ENCODE measurements at regions not wholly inside any gene's neighbourhood (a gene's known extent, or its start where the extent isn't known, plus 50 kb on each side); places are given as distances from the start of the nearest gene placed in this dataset.
"Not testable (repeated sequence)": the region's sequence is repeated elsewhere in the genome, so short reads cannot be mapped to it uniquely, and the experiment has no call there.

DNA sequence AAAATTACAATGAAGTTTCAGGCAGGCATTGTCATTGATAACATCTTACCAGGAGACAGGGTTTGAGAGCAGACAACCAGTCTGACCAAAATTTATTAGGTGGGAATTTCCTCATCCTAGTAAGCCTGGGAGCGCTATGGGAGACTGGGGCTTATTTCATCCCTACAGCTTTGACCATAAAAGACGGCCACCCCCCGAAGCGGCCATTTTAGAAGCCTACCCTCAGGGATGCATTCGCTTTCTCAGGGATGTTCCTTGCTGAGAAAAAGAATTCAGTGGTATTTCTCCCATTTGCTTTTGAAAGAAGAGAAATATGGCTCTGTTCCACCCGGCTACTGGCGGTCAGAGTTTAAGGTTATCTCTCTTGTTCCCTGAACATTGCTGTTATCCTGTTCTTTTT lies 218.4 kb downstream of the PRELID2 start:
- H3K9me3 ChIP-seq (replicated peaks; ENCODE audit: control insufficient read depth, insufficient read depth, low read depth, low read length); POLR2A ChIA-PET; H3K4me2 ChIP-seq (ENCODE audit: insufficient read depth, low read length); H3K36me3 ChIP-seq (ENCODE audit: control insufficient read depth, insufficient read depth, low read length); DNase-seq (ENCODE audit: extremely low read depth in 1 of 4, low spot score in 3 of 4); CTCF ChIA-PET (ENCODE audit: low intra/inter-chr PET ratio); ATAC-seq; H3K9me1 ChIP-seq (ENCODE audit: control insufficient read depth, insufficient read depth, low read length); H3K4me1 ChIP-seq (replicated peaks in 1 of 2; ENCODE audit: control insufficient read depth in 2 of 2, insufficient read depth in 2 of 2, low read length in 2 of 2); H3K27me3 ChIP-seq (ENCODE audit: control insufficient read depth in 2 of 2, insufficient read depth in 2 of 2, low read length in 2 of 2); intact Hi-C loops (cut with micrococcal nuclease); H3K27ac ChIP-seq (ENCODE audit: extremely low read depth, low read depth, low read length); H4K20me1 ChIP-seq (replicated peaks; ENCODE audit: control insufficient read depth, insufficient read depth, low read length); FAIRE-seq; H2AFZ ChIP-seq (ENCODE audit: low read depth, low read length); H3K9ac ChIP-seq (ENCODE audit: insufficient read depth in 1 of 2, low read depth in 2 of 2, low read length in 2 of 2); H3K79me2 ChIP-seq (ENCODE audit: control insufficient read depth, insufficient read depth, low read length); BruUV-seq (replicated peaks); H3K4me3 ChIP-seq; in situ Hi-C loops (cut with MboI): not testable (repeated sequence)
- 58% methylated on average over 7 of the region's 7 CpGs for WGBS (ENCODE audit: insufficient coverage, low coverage, missing lambda C conversion rate)

DNA sequence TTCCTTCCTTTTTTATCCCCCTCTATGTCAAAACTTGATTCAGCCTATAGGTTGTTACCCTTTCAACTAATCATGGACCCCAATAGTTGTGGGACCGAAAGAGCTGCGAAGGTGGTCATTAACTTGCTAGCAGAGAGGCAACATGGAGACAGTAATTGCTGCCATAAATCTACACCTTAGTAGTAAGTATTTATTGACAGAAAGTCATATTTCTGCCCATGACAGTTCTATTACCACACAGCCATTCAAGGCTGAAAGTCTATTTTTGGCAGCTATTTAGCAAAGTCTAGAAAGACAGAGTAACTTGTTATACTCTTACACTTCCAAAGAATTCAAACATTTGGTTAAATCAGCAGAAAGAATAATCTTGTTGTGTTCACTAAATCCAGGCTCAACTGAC lies 236.2 kb downstream of the PRELID2 start:
- Histone ChIP-seq H3K4me1 (replicated peaks in 1 of 2; ENCODE audit: control insufficient read depth in 2 of 2, insufficient read depth in 2 of 2, low read length in 2 of 2) (no peaks in the 10 kb centered on the region), H3K4me2 (ENCODE audit: insufficient read depth, low read length) (no peak overlapping the region), H4K20me1 (replicated peaks; ENCODE audit: control insufficient read depth, insufficient read depth, low read length) (no peaks in the 10 kb centered on the region), H3K9me1 (ENCODE audit: control insufficient read depth, insufficient read depth, low read length) (no peaks in the 10 kb centered on the region), H3K9ac (ENCODE audit: insufficient read depth in 1 of 2, low read depth in 2 of 2, low read length in 2 of 2) (no peak overlapping the region), H3K36me3 (ENCODE audit: control insufficient read depth, insufficient read depth, low read length) (no peaks in the 10 kb centered on the region), H3K9me3 (replicated peaks; ENCODE audit: control insufficient read depth, insufficient read depth, low read depth, low read length) (no peaks in the 10 kb centered on the region), H3K27ac (ENCODE audit: extremely low read depth, low read depth, low read length) (no peak overlapping the region), H3K79me2 (ENCODE audit: control insufficient read depth, insufficient read depth, low read length) (no peaks in the 10 kb centered on the region), H3K27me3 (ENCODE audit: control insufficient read depth in 2 of 2, insufficient read depth in 2 of 2, low read length in 2 of 2) (no peaks in the 10 kb centered on the region), H2AFZ (ENCODE audit: low read depth, low read length) (no peak overlapping the region), H3K4me3 (no peak overlapping the region)
- intact Hi-C loops (cut with micrococcal nuclease) = no loop called here
- WGBS (ENCODE audit: insufficient coverage, low coverage, missing lambda C conversion rate) = 21% methylated on average over 2 of the region's 2 CpGs
- no peak for TF ChIP-seq CHCHD3 (CRISPR knock-in tag; IDR thresholded peaks at IDR 0.05)
- no peak for TF ChIP-seq SIN3B (IDR thresholded peaks at IDR 0.05; ENCODE audit: low read depth)
- TF ChIP-seq ZNF354B (CRISPR knock-in tag; IDR thresholded peaks at IDR 0.05) = no peak
- no peak for TF ChIP-seq PURB (CRISPR knock-in tag; IDR thresholded peaks at IDR 0.05; ENCODE audit: low read depth)
- no peak for TF ChIP-seq BHLHE40 (IDR thresholded peaks at IDR 0.05; ENCODE audit: low read length)
- TF ChIP-seq, protein P1, sequence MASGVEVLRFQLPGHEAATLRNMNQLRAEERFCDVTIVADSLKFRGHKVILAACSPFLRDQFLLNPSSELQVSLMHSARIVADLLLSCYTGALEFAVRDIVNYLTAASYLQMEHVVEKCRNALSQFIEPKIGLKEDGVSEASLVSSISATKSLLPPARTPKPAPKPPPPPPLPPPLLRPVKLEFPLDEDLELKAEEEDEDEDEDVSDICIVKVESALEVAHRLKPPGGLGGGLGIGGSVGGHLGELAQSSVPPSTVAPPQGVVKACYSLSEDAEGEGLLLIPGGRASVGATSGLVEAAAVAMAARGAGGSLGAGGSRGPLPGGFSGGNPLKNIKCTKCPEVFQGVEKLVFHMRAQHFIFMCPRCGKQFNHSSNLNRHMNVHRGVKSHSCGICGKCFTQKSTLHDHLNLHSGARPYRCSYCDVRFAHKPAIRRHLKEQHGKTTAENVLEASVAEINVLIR (CRISPR knock-in tag; IDR thresholded peaks at IDR 0.05) = no peak
- ATAC-seq = no peak
- FAIRE-seq = no peak
- BruUV-seq (replicated peaks) = no TSS peak
- ChIA-PET CTCF (ENCODE audit: low intra/inter-chr PET ratio) (no interaction called here), POLR2A (no interaction called here)
- no peak for DNase-seq (ENCODE audit: extremely low read depth in 1 of 4, low spot score in 3 of 4)
- in situ Hi-C loops (cut with MboI) = no loop called here

All from K562 (cell line).